ENCODE measurements at regions not wholly inside any gene's neighbourhood (a gene's known extent, or its start where the extent isn't known, plus 50 kb on each side); places are given as distances from the start of the nearest gene placed in this dataset.

- no peaks in the 10 kb centered on the region for H3K4me1 ChIP-seq
- ATAC-seq: no peak
- H3K36me3 ChIP-seq: no peaks in the 10 kb centered on the region
- H3K4me3 ChIP-seq: no peak overlapping the region
- TF ChIP-seq CTCF (IDR thresholded peaks at IDR 0.05): no peak
- DNase-seq: no peak
- H3K9me3 ChIP-seq: no peaks in the 10 kb centered on the region
- H3K27me3 ChIP-seq: no peaks in the 10 kb centered on the region
- intact Hi-C loops (cut with DNase I): no loop called here
- H3K27ac ChIP-seq: no peak overlapping the region
These were observed 680.5 kb downstream of the DSC3 start for GRCh38 chr18:30361864-30362540.

DNA sequence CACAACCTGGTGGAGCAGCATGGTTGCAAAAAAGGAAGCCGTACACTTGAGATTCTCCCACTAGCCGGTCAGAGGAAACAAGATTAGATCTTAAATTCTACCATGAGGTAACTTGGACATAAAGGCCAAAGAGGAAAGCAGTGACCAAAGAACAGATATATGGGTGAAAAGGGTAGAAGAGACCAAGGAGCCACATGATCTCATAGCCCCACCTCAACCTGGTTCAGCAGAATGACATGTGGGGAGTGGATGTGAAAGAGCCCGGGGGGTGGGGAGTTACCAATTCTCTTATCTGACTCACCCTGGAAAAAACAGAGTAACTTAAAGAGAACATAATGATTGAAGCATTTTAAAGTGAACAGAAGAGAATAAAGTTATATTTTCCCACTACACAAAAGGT, 683.0 kb downstream of the DSC3 start:
- H3K4me3 ChIP-seq: no peak overlapping the region
- no peak for TF ChIP-seq CTCF (IDR thresholded peaks at IDR 0.05)
- DNase-seq (no peak), ATAC-seq (no peak)
- no peaks in the 10 kb centered on the region for H3K4me1 ChIP-seq
- H3K9me3 ChIP-seq: no peaks in the 10 kb centered on the region
- no peak overlapping the region for H3K27ac ChIP-seq
- no peaks in the 10 kb centered on the region for H3K36me3 ChIP-seq
- H3K27me3 ChIP-seq: no peaks in the 10 kb centered on the region
- intact Hi-C loops (cut with DNase I): no loop called here

GRCh38 chr18:30358555-30358954, 684.0 kb downstream of the DSC3 start:
- Histone ChIP-seq H3K27me3 (no peaks in the 10 kb centered on the region), H3K4me1 (no peaks in the 10 kb centered on the region), H3K4me3 (no peak overlapping the region), H3K27ac (no peak overlapping the region), H3K36me3 (no peaks in the 10 kb centered on the region), H3K9me3 (no peaks in the 10 kb centered on the region)
- no peak for ATAC-seq
- intact Hi-C loops (cut with DNase I): no loop called here
- DNase-seq: no peak
- TF ChIP-seq CTCF (IDR thresholded peaks at IDR 0.05): no peak

- peak; percentile 22 for ATAC-seq
- Histone ChIP-seq H3K9me3 (no peaks in the 10 kb centered on the region), H3K4me1 (no peaks in the 10 kb centered on the region), H3K4me3 (no peak overlapping the region), H3K27me3 (no peaks in the 10 kb centered on the region), H3K36me3 (no peaks in the 10 kb centered on the region), H3K27ac (no peak overlapping the region)
- intact Hi-C loops (cut with DNase I): no loop called here
- DNase-seq: no peak
- TF ChIP-seq CTCF (IDR thresholded peaks at IDR 0.05): no peak
These were observed 689.9 kb downstream of the DSC3 start for GRCh38 chr18:30352551-30353168.

DNA sequence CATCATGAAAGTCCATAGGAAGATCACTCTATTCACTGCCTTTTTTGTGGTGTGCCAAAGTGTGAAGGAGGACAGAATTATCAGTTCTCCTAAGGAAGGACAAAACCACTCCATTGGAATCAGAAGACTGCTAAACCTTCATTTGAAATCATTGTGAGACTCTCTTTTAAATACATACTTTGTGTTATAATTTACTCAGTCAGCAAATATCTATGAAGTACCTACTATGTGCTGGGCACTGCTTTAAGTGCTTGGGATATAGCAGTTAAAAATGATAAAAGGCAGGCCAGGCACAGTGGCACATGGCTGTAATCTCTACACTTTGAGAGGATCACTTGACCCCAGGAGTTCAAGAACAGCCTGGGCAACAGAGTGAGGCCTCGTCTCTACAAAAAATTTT, 692.3 kb downstream of the DSC3 start:
- Histone ChIP-seq H3K4me1 (no peaks in the 10 kb centered on the region), H3K4me3 (no peak overlapping the region), H3K9me3 (no peaks in the 10 kb centered on the region), H3K27ac (no peak overlapping the region), H3K27me3 (no peaks in the 10 kb centered on the region), H3K36me3 (no peaks in the 10 kb centered on the region)
- ATAC-seq: no peak
- intact Hi-C loops (cut with DNase I): no loop called here
- DNase-seq: no peak
- TF ChIP-seq CTCF (IDR thresholded peaks at IDR 0.05): no peak

Measured in upper lobe of right lung (tissue), 1 donor.